ENCODE measurements at regions not wholly inside any gene's neighbourhood (a gene's known extent, or its start where the extent isn't known, plus 50 kb on each side); places are given as distances from the start of the nearest gene placed in this dataset.
A peak's percentile ranks its signal among the peaks of the same experiment; 100 is the strongest.

DNA sequence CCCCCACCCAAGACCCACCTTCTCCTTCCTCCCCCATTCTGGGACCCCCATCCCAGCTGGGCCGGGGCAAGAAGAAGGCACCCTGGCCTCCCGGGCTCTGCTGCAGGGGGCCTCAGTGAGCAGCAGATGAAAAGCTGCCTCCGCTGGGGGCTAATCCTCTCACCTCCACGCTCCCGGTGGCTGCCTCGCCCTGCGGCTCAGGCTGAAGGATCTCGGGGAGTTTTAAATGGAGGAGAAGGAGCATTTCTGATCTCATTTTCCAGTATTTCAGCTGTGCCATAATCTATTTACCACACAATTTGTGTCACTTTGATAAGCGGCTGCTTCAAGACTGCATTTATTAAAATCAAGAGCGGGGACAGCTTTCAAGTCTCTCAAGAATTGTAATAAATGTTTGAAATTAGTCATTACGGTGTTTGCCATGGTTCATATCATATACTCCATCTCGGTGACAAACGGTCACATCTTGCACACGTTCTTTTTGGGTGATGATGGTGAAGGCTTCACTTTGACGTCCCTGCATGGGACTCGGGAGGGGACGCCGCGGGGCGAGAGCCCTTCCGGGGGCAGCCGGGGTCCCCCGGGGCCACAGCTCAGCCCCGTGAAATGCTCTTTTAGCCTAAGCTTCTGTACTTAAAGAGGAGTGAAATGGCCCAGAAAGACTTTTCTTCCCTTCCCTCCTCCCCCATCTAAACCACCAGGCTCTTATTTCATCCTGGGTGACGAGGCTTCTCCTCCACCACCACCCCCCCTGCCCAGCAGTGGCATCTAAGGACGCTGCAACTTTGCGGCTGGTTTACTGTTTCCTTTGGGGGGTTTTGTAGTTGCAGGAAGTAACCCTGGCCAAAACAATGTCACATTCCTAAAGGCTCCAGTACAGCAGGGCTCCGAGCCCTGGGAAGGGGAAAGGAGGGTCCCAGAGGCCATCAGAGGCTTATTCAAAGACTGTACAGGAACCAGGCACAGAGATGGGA is 313.1 kb upstream of the TNRC6C start:
- DNase-seq (ENCODE audit: low read depth in 2 of 2) = no peak

DNA sequence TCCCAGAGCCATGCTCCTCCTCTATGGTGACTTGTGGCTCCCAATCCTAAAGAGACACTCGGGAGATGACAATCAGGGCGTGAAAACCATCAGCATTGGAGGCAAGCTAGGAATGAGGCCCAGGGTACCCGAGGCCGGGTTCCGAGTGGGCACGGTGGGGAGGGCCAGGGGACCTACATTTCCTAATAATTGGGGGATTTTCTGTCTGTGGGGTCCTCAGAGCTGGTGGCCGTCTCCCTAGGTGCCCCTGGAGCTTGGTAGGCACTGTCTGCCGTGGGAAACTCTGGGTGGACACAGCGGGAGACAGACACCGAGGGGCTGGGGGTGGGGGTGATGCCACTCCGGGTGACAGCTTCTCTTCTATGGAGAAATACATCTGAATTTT is 312.5 kb upstream of the TNRC6C start:
- no peak for DNase-seq (ENCODE audit: low read depth in 2 of 2)

GRCh38 chr17:77647531-77647930 is 311.0 kb upstream of the TNRC6C start:
- DNase-seq (ENCODE audit: low read depth in 2 of 2) = no peak

- no peak for DNase-seq (ENCODE audit: low read depth in 2 of 2)
These were observed 308.7 kb upstream of the TNRC6C start for GRCh38 chr17:77649717-77650211.

GRCh38 chr17:77651988-77652387 is 306.5 kb upstream of the TNRC6C start:
- DNase-seq (ENCODE audit: low read depth in 2 of 2) = no peak

DNA sequence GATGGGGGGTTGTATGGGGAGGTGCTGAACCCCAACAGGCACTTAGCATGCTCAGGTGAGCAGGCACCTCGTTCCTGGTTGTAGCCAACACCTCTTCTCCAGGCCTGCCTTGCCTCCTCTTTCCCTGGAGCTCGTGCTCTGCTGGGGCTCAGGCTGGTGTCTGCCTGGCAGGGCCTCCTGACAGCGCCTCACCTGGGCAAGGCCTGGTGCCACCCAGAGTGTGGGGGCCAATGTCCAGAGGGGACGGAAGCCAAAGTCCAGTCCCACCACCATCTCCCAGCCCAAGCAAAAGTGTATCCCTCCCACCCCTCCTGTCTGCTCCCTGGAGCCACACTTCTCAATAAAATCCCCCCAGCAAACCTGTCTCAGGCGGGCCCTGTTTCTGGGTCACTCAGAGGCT is 304.2 kb upstream of the TNRC6C start:
- DNase-seq (ENCODE audit: low read depth in 2 of 2) = no peak

DNA sequence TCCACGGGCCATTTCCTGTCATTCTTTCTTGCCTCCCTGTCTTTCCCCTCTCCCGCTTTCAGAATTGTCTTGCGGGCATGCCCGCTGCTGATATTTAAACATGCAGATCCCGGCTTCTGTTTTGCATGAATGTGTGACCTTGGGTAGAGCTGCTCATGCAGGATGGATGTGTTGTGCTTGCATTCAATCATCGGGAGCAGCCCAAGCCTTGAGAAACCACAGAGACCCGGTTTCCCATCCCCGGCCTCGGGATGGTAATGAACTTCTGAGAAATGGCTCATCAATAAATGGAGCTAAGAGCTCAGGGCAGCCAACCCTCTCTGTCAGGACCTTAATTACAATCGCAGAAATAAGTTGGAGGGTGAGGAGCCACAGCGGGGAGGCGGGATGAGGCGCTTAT is 303.7 kb upstream of the TNRC6C start:
- DNase-seq (ENCODE audit: low read depth in 2 of 2) = no peak

DNA sequence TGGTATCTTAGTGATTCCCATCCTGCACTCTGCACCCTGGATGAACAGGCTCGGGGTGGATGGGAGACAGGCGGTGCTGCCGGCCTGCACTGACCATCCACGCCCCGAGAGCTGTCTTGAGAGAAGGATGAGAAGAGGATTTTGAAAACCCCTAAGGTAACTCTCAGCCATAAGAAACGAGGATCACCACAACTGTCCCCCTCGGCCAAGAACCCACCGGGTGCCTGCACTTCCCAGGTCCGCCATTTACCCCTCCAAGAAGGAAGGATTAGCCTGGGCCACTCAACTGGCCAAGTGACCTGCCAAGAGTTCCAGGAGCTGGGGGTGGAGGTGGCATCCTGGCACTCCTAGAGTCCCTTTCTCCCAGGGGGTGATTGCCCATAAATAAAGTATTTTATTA is 302.4 kb upstream of the TNRC6C start:
- DNase-seq (ENCODE audit: low read depth in 2 of 2) = no peak

- DNase-seq (ENCODE audit: low read depth in 2 of 2) = no peak
These were observed 300.7 kb upstream of the TNRC6C start for GRCh38 chr17:77657839-77658238.

DNA sequence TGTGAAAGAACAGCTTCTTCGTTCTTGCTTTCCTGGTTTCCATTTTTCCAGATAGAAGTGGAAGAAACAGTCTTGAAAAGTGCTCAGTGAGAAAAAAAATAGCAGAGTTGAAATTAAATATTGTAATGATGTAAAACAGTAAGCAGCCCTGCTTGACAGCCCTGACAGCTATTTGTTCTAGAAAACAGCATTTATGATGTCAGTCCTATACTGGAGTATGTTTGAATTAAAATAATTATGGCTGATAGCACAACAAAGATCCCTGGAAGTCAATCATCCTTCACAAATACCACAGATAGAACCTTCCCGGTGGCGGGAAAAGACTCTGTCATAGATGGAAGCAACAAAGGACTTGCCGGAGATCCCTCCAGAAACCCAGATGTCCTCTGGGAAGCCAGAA is 298.0 kb upstream of the TNRC6C start:
- DNase-seq (ENCODE audit: low read depth in 2 of 2) = no peak

GRCh38 chr17:77662833-77663232 is 295.7 kb upstream of the TNRC6C start:
- no peak for DNase-seq (ENCODE audit: low read depth in 2 of 2)

DNA sequence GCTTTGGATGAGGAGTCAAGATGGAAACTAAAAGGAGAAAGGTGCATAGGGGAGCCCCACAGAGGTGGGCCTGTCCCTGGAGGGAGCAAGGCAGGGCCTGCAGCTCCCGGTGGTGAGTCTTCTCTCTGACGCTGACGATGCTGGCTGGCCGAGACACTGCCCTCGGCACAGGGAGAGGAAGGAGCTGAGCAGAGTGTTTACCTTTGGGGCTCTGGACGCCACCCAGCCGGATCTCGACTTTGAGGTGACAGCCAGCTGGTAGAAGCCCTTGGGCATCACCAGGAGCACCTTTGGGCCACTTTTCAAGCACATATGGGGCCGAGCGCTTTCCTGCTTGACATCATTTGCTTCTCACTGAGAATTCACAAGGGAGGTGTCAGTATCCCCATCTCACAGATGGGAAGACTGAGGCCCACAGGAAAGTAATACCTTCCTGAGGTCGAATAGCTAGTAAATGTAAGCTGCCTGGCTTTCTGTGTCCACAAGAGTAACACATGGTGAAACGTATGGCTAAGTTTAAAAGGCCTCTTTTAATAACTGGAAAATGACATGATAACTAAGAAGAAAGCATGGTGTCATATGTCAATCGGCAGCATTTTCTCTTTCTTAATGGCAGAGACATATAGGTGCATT is 294.3 kb upstream of the TNRC6C start:
- no peak for DNase-seq (ENCODE audit: low read depth in 2 of 2)

- no peak for DNase-seq (ENCODE audit: low read depth in 2 of 2)
These were observed 292.7 kb upstream of the TNRC6C start for GRCh38 chr17:77665833-77666232.

GRCh38 chr17:77666462-77666861 is 292.0 kb upstream of the TNRC6C start:
- DNase-seq (ENCODE audit: low read depth in 2 of 2) = no peak

GRCh38 chr17:77666881-77667395 is 291.6 kb upstream of the TNRC6C start:
- no peak for DNase-seq (ENCODE audit: low read depth in 2 of 2)

GRCh38 chr17:77667478-77667877 is 291.0 kb upstream of the TNRC6C start:
- DNase-seq (ENCODE audit: low read depth in 2 of 2) = no peak

DNA sequence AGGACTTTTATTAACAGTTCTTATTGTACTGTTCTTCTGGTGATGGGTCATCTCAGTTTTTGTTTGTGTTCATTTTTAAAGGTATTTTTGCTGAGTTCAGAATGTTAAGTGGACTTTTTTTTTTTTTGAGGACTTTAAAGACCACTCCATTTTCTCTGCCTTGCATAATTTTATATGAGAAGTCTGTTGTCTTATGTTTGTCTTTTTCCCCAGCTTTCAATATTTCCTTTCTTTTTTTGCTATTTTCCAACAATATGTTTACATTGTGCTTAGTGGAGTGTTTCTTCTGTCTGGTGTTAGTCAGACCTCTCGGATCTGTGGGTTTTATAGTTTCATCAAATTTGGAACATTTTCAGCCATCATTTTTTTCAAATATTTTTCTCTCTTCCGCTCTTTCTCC is 290.0 kb upstream of the TNRC6C start:
- no peak for DNase-seq (ENCODE audit: low read depth in 2 of 2)

DNA sequence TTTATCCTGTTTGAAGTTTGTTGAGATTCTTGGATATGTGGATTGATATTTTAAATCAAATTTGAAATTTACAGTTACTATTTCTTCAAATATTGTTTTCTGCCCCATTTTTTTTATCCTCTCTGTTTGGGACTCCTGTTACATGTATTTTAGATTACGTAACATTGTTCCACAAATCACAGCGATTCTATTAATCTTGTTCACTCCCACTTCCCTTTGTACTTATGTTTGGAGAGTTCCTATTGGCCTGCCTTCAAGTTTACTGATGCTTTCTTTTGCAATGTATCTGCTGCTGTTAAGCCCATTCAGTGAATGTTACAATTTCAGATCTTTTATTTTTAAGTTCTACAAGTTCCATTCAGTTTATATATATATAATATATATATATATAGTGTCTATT is 288.3 kb upstream of the TNRC6C start:
- no peak for DNase-seq (ENCODE audit: low read depth in 2 of 2)

- DNase-seq (ENCODE audit: low read depth in 2 of 2) = no peak
These were observed 284.1 kb upstream of the TNRC6C start for GRCh38 chr17:77674358-77674757.

GRCh38 chr17:77675411-77675810 is 283.1 kb upstream of the TNRC6C start:
- no peak for DNase-seq (ENCODE audit: low read depth in 2 of 2)

- no peak for DNase-seq (ENCODE audit: low read depth in 2 of 2)
These were observed 282.7 kb upstream of the TNRC6C start for GRCh38 chr17:77675816-77676215.

- no peak for DNase-seq (ENCODE audit: low read depth in 2 of 2)
These were observed 282.3 kb upstream of the TNRC6C start for GRCh38 chr17:77676237-77676661.

- peak; percentile 14 to 23 for DNase-seq (ENCODE audit: low read depth in 2 of 2)
These were observed 281.3 kb upstream of the TNRC6C start for GRCh38 chr17:77677211-77677610.

Measured in fibroblast of skin of left quadriceps (primary cell).